ES-I3 (cell line): ENCODE measurements at regions not wholly inside any gene's neighbourhood (a gene's known extent, or its start where the extent isn't known, plus 50 kb on each side); places are given as distances from the start of the nearest gene placed in this dataset.
"Not testable (repeated sequence)": the region's sequence is repeated elsewhere in the genome, so short reads cannot be mapped to it uniquely, and the experiment has no call there.

Experiments used
- H3K36me3 ChIP-seq: 2 replicates; pipeline ENCODE4 v1.6.1; 2013; ENCODE audit warnings: mild to moderate bottlenecking, low read length, control low read depth, moderate library complexity; ENCODE audit not compliant: insufficient read depth
- H3K4me1 ChIP-seq: 2 replicates; pipeline ENCODE4 v1.6.1; 2013; ENCODE audit warnings: mild to moderate bottlenecking, control low read depth, low read length; ENCODE audit not compliant: insufficient read depth
- H3K9ac ChIP-seq: 2 replicates; pipeline ENCODE4 v1.6.1; 2013; ENCODE audit warnings: low read depth, mild to moderate bottlenecking, low read length, moderate library complexity
- H3K9me3 ChIP-seq: 2 replicates; pipeline ENCODE4 v1.6.1; 2013; ENCODE audit warnings: mild to moderate bottlenecking, low read length, moderate library complexity; ENCODE audit not compliant: control insufficient read depth, insufficient read depth

DNA sequence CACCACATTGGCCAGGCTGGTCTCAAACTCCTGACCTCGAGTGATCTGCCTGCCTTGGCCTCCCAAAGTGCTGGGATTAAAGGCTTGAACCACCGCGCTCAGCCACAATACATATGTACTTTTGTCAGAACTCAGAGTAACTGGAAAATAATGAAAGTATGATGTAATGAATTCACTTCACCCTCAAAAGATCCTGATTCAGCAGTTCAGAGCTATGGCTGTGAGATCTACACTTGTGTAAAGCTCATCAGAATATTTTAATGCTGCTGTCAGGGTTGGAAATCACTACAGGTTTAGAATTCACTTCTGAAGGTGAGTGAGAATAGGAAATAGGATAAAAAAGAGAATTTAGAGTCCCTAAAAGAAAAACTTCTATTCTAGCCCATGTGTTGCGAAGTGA is 464.5 kb upstream of the NRSN1 start:
- H3K9me3 ChIP-seq, result no peaks in the 10 kb centered on the region
- H3K4me1 ChIP-seq, result 0 out of 2 replicates have a peak, but pooled peaks cover 4% of the 10 kb centered on the region
- H3K9ac ChIP-seq, result no peak overlapping the region
- H3K36me3 ChIP-seq, result no peaks in the 10 kb centered on the region

DNA sequence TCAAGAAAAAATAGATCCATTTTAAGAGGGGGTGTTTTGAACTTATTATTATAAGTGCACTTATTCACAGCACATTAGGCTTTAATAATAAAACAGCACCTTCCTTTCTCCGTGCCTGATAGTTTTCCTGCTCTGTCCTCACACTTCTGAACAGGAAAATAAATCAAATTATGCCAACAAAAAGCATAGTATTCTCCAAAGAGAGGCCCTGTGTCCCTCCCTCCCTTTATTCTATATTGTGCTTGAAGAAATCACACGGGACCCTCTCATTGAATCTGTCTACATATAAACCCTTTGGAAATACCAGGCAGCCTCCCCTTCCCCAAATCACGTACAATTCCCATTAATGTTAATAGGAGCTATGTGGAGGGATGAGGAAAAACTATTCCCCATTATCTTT is 462.9 kb upstream of the NRSN1 start:
- Histone ChIP-seq H3K9me3 (no peaks in the 10 kb centered on the region), H3K9ac (no peak overlapping the region), H3K36me3 (no peaks in the 10 kb centered on the region), H3K4me1 (0 out of 2 replicates have a peak, but pooled peaks cover 4% of the 10 kb centered on the region)

GRCh38 chr6:23663652-23664051 is 462.4 kb upstream of the NRSN1 start:
- Histone ChIP-seq H3K4me1 (0 out of 2 replicates have a peak, but pooled peaks cover 4% of the 10 kb centered on the region), H3K9ac (no peak overlapping the region), H3K36me3 (no peaks in the 10 kb centered on the region), H3K9me3 (no peaks in the 10 kb centered on the region)

GRCh38 chr6:23665911-23666310 is 460.1 kb upstream of the NRSN1 start:
- H3K4me1 ChIP-seq, H3K36me3 ChIP-seq, H3K9me3 ChIP-seq, H3K9ac ChIP-seq: not testable (repeated sequence)

- H3K9ac ChIP-seq, result no peak overlapping the region
- no peaks in the 10 kb centered on the region for H3K36me3 ChIP-seq
- H3K4me1 ChIP-seq, result no peaks in the 10 kb centered on the region
- peaks cover 4% of the 10 kb centered on the region; the same call in 1 of the 2 replicates for H3K9me3 ChIP-seq
Measured at GRCh38 chr6:23672737-23673136, 453.3 kb upstream of the NRSN1 start.

- H3K36me3 ChIP-seq, result no peaks in the 10 kb centered on the region
- H3K9ac ChIP-seq, result no peak overlapping the region
- H3K4me1 ChIP-seq, result no peaks in the 10 kb centered on the region
- no peaks in the 10 kb centered on the region for H3K9me3 ChIP-seq
Measured at GRCh38 chr6:23678626-23679025, 447.4 kb upstream of the NRSN1 start.

GRCh38 chr6:23681743-23682142 is 444.3 kb upstream of the NRSN1 start:
- Histone ChIP-seq H3K4me1 (no peaks in the 10 kb centered on the region), H3K9ac (no peak overlapping the region), H3K9me3 (no peaks in the 10 kb centered on the region), H3K36me3 (no peaks in the 10 kb centered on the region)

GRCh38 chr6:23688650-23689049 is 437.4 kb upstream of the NRSN1 start:
- no peaks in the 10 kb centered on the region for H3K36me3 ChIP-seq
- H3K9me3 ChIP-seq, result no peaks in the 10 kb centered on the region
- H3K4me1 ChIP-seq, result no peaks in the 10 kb centered on the region
- no peak overlapping the region for H3K9ac ChIP-seq

DNA sequence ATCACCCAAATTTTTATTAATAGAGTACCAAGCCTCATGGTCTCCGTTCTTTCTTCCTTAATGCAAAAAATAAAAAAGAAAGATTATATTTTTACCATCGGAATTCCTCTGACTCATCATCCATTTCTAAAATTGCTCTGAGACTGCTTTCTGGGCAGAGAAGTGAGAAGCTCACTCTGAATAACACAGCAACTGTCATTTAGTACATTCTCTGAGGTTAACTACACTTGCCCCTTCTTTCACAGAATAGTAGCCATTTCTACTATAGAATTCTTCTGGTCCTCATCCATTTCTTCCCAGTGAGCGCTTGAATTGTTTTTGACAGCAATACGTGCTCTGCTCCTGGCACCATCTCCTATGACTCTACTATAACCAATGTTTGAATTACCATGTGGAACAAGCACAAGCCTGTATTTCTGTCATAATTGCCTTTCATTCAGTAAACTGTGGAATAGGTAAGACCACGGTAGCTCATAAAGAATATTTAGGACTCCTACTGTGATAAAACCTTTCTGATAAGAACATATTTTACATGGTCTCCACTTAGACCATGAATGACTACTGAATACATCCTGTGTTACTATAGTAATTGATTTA is 435.5 kb upstream of the NRSN1 start:
- no peak overlapping the region for H3K9ac ChIP-seq
- no peaks in the 10 kb centered on the region for H3K36me3 ChIP-seq
- H3K9me3 ChIP-seq, result no peaks in the 10 kb centered on the region
- H3K4me1 ChIP-seq, result no peaks in the 10 kb centered on the region

DNA sequence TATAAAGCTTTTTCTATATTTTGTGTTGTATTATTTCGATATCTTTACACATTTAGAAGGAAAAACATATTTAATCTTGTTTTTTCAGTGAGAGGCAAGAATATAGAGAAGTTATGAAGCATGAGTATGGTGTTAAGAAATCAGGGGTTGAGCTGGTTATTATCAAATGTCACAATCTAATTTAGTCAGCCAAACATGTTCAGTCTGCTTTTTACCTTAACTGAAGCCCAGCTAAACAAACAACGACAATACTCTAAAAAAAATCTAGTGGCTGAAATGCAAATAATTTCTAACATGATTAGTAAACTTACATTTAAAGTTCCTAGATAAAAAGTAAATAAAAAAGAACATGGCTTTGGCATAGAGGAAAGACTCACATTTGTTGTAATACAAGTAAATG is 433.8 kb upstream of the NRSN1 start:
- no peaks in the 10 kb centered on the region for H3K9me3 ChIP-seq
- no peaks in the 10 kb centered on the region for H3K4me1 ChIP-seq
- H3K36me3 ChIP-seq, result no peaks in the 10 kb centered on the region
- no peak overlapping the region for H3K9ac ChIP-seq

GRCh38 chr6:23696992-23697391 is 429.0 kb upstream of the NRSN1 start:
- Histone ChIP-seq H3K9me3 (no peaks in the 10 kb centered on the region), H3K36me3 (no peaks in the 10 kb centered on the region), H3K4me1 (no peaks in the 10 kb centered on the region), H3K9ac (no peak overlapping the region)

- no peak overlapping the region for H3K9ac ChIP-seq
- no peaks in the 10 kb centered on the region for H3K9me3 ChIP-seq
- H3K4me1 ChIP-seq, result no peaks in the 10 kb centered on the region
- no peaks in the 10 kb centered on the region for H3K36me3 ChIP-seq
Measured at GRCh38 chr6:23704479-23705052, 421.4 kb upstream of the NRSN1 start.

DNA sequence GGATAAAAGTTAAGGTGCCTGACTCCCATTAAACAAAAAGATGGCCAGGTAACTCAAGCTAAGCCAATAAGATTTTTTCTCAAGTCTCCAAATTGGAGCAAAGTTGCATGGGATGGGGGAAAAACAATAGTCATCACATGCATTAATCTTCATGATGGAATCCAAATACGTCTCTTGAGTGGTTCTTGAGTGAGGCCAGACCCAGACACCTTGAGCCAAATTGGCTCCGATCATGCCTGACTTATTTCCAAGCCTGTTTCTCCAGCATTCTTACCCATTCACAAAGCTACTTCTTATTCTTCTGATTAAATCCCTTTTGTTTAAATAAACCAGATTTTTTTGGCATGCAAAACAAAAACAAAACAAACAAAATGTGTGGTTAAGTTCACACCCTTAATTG is 420.3 kb upstream of the NRSN1 start:
- H3K9me3 ChIP-seq, result no peaks in the 10 kb centered on the region
- H3K36me3 ChIP-seq, result no peaks in the 10 kb centered on the region
- H3K4me1 ChIP-seq, result no peaks in the 10 kb centered on the region
- no peak overlapping the region for H3K9ac ChIP-seq

- Histone ChIP-seq H3K4me1 (no peaks in the 10 kb centered on the region), H3K9me3 (no peaks in the 10 kb centered on the region), H3K36me3 (no peaks in the 10 kb centered on the region), H3K9ac (no peak overlapping the region)
Measured at GRCh38 chr6:23712756-23713155, 413.3 kb upstream of the NRSN1 start.

DNA sequence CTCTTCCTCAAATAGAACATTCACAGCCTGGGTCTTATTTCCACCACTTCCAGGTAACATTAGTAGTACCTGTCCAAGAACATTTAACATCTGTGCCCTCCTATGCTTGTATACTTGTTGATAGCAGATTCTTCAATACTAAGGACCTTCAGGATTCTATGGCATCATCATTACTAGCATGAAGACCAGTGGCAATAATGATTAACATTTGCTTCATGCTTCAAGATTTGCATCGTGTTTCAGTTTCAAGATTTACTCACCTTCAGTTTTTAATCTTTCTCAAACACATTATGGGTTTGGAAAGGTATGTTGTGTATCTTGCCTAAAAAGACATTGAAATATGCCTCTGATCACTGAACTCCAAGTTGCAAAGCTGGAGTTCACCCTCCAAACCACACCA is 412.8 kb upstream of the NRSN1 start:
- Histone ChIP-seq H3K9ac (no peak overlapping the region), H3K9me3 (no peaks in the 10 kb centered on the region), H3K36me3 (no peaks in the 10 kb centered on the region), H3K4me1 (no peaks in the 10 kb centered on the region)
